H1 (cell line): ENCODE measurements at regions not wholly inside any gene's neighbourhood (a gene's known extent, or its start where the extent isn't known, plus 50 kb on each side); places are given as distances from the start of the nearest gene placed in this dataset.

Experiments used
- CTCF ChIA-PET: fragments of 300-600 bp; sonication (Branson Sonifier 250); formaldehyde crosslinking; loops from one replicate; lab custom pipeline; 2021; ENCODE audit not compliant: partially characterized antibody; lab: Charles Lee
- POLR2A ChIA-PET: fragments of 300-600 bp; sonication (Branson Sonifier 250); formaldehyde crosslinking; loops from one replicate; lab custom pipeline; 2021; ENCODE audit warnings: inconsistent platforms; ENCODE audit not compliant: partially characterized antibody; lab: Charles Lee
- DNase-seq, 2 experiments: peaks; one replicate each; pipeline versions ENCODE4 v3.0.0 to v3.0.0-alpha.2; 2010 to 2022; ENCODE audit warnings: low spot score in 2 of 2, low read depth in 1 of 2, mixed read lengths in 1 of 2
- FAIRE-seq: peaks from 2 replicates; lab custom pipeline; 2011; peaks lifted over from hg19 to GRCh38; lab: Jason Lieb, UNC
- H2AFZ ChIP-seq: 2 replicates; pipeline ENCODE4 v1.8.1; 2012; ENCODE audit warnings: low read length, inconsistent platforms
- H2AK5ac ChIP-seq: 2 replicates; pipeline ENCODE4 v1.6.1; 2013; ENCODE audit warnings: low read depth, low read length
- H2BK120ac ChIP-seq: replicated peaks from 2 replicates; pipeline ENCODE3; 2013; ENCODE audit warnings: low read depth, low read length, inconsistent platforms
- H2BK12ac ChIP-seq: 2 replicates; pipeline ENCODE4 v1.6.1; 2013; ENCODE audit warnings: low read depth, low read length
- H2BK15ac ChIP-seq: 2 replicates; pipeline ENCODE4 v1.6.1; 2013; ENCODE audit warnings: low read length
- H2BK20ac ChIP-seq: 2 replicates; pipeline ENCODE4 v1.6.1; 2013; ENCODE audit warnings: low read length
- H2BK5ac ChIP-seq: 2 replicates; pipeline ENCODE4 v1.6.1; 2013; ENCODE audit warnings: low read depth, low read length
- H3K14ac ChIP-seq: 2 replicates; pipeline ENCODE4 v1.6.1; 2013; ENCODE audit warnings: inconsistent platforms; ENCODE audit not compliant: insufficient read length
- H3K18ac ChIP-seq: 2 replicates; pipeline ENCODE4 v1.6.1; 2013; ENCODE audit warnings: low read length; ENCODE audit errors: extremely low read depth
- H3K23ac ChIP-seq: 2 replicates; pipeline ENCODE4 v1.6.1; 2013; ENCODE audit warnings: inconsistent platforms; ENCODE audit not compliant: insufficient read length
- H3K23me2 ChIP-seq: 2 replicates; pipeline ENCODE4 v1.6.1; 2013; ENCODE audit warnings: low read depth, low read length
- H3K27ac ChIP-seq: 2 replicates; pipeline ENCODE4 v1.6.1; 2011; ENCODE audit warnings: low read depth, low read length, inconsistent platforms
- H3K27me3 ChIP-seq, 4 experiments: replicated peaks in 1 of 4; 1 replicate in 1 of 4; 2 replicates in 3 of 4; pipeline versions ENCODE4 v1.6.1 to v1.8.1; 2011 to 2013; ENCODE audit warnings: low read length in 3 of 4, mild to moderate bottlenecking in 3 of 4, inconsistent platforms in 2 of 4, mixed read lengths in 2 of 4, moderate library complexity in 1 of 4; ENCODE audit not compliant: control insufficient read depth in 3 of 4, insufficient read depth in 3 of 4; ENCODE audit errors: extremely low read depth in 1 of 4
- H3K36me3 ChIP-seq, 4 experiments: 2 replicates each; pipeline versions ENCODE4 v1.6.1 to v1.8.1; 2011 to 2013; ENCODE audit warnings: mild to moderate bottlenecking in 4 of 4, low read length in 3 of 4, moderate library complexity in 2 of 4, control low read depth in 1 of 4, inconsistent platforms in 1 of 4; ENCODE audit not compliant: insufficient read depth in 4 of 4, control insufficient read depth in 2 of 4
- H3K4ac ChIP-seq: replicated peaks from 2 replicates; pipeline ENCODE3; 2013; ENCODE audit warnings: low read length, low read depth, mixed read lengths, inconsistent platforms; ENCODE audit not compliant: insufficient read length
- H3K4me1 ChIP-seq, 4 experiments: replicated peaks in 1 of 4; 1 replicate in 1 of 4; 2 replicates in 3 of 4; pipeline versions ENCODE4 v1.6.1 to v1.8.1; 2011 to 2013; ENCODE audit warnings: low read length in 3 of 4, inconsistent platforms in 2 of 4, mixed read lengths in 1 of 4; ENCODE audit not compliant: insufficient read depth in 4 of 4, control insufficient read depth in 3 of 4
- H3K4me2 ChIP-seq, 2 experiments: 2 replicates each; pipeline versions ENCODE4 v1.6.1 to v1.8.1; 2011 to 2013; ENCODE audit warnings: low read depth in 2 of 2, low read length in 2 of 2, control low read depth in 1 of 2, inconsistent platforms in 1 of 2, mild to moderate bottlenecking in 1 of 2; ENCODE audit not compliant: insufficient read depth in 1 of 2
- H3K4me3 ChIP-seq, 4 experiments: fragments of 200-600, 300-600 bp in 1 of 4; sonication (generic), shearing (Covaris generic), sonication (Bioruptor Twin) in 1 of 4; 2 replicates each; pipeline versions ENCODE4 v1.5.1 to v1.8.1; 2011 to 2016; ENCODE audit warnings: low read length in 4 of 4, low read depth in 3 of 4, control low read depth in 2 of 4, inconsistent platforms in 2 of 4, mild to moderate bottlenecking in 2 of 4, mixed read lengths in 1 of 4, moderate library complexity in 1 of 4; ENCODE audit not compliant: insufficient read depth in 2 of 4; ENCODE audit errors: extremely low read depth in 1 of 4
- H3K56ac ChIP-seq: replicated peaks from 2 replicates; pipeline ENCODE3; 2013; ENCODE audit warnings: low read depth, mild to moderate bottlenecking, mixed read lengths, low read length, inconsistent platforms; ENCODE audit not compliant: insufficient read length
- H3K79me1 ChIP-seq: 2 replicates; pipeline ENCODE4 v1.6.1; 2013; ENCODE audit warnings: low read depth, low read length, control low read depth
- H3K79me2 ChIP-seq, 2 experiments: 2 replicates each; pipeline versions ENCODE4 v1.6.1 to v1.8.1; 2012 to 2013; ENCODE audit warnings: low read length in 2 of 2, mild to moderate bottlenecking in 2 of 2, inconsistent platforms in 1 of 2; ENCODE audit not compliant: insufficient read depth in 2 of 2, control insufficient read depth in 1 of 2
- H3K9ac ChIP-seq, 4 experiments: replicated peaks in 1 of 4; 1 replicate in 1 of 4; 2 replicates in 3 of 4; pipeline versions ENCODE4 v1.6.1 to v1.8.1; 2011 to 2013; ENCODE audit warnings: low read depth in 3 of 4, low read length in 3 of 4, control low read depth in 2 of 4, mild to moderate bottlenecking in 2 of 4, moderate library complexity in 2 of 4, inconsistent platforms in 1 of 4; ENCODE audit errors: extremely low read depth in 1 of 4
- H3K9me3 ChIP-seq, 2 experiments: 2 replicates each; pipeline versions ENCODE4 v1.6.1 to v1.8.1; 2012 to 2013; ENCODE audit warnings: mild to moderate bottlenecking in 2 of 2, moderate library complexity in 2 of 2, control low read depth in 1 of 2, inconsistent platforms in 1 of 2, low read depth in 1 of 2, low read length in 1 of 2, mixed read lengths in 1 of 2; ENCODE audit not compliant: insufficient read depth in 2 of 2
- H4K20me1 ChIP-seq, 2 experiments: replicated peaks in 1 of 2; 2 replicates each; pipeline versions ENCODE3 to v1.8.1; 2011 to 2013; ENCODE audit warnings: inconsistent platforms in 2 of 2, low read length in 2 of 2, mild to moderate bottlenecking in 1 of 2; ENCODE audit not compliant: insufficient read depth in 2 of 2, control insufficient read depth in 1 of 2
- H4K5ac ChIP-seq: 2 replicates; pipeline ENCODE4 v1.6.1; 2013; ENCODE audit warnings: low read length, low read depth, mixed read lengths, inconsistent platforms; ENCODE audit not compliant: insufficient read length
- H4K8ac ChIP-seq: 2 replicates; pipeline ENCODE4 v1.8.0; 2013; ENCODE audit warnings: mild to moderate bottlenecking, moderate library complexity, low read length, inconsistent platforms; ENCODE audit not compliant: insufficient read depth; ENCODE audit errors: extremely low read depth
- H4K91ac ChIP-seq: replicated peaks from 2 replicates; pipeline ENCODE3; 2013; ENCODE audit warnings: low read length, mixed read lengths, inconsistent platforms; ENCODE audit not compliant: insufficient read length
- BCL11A ChIP-seq, 2 experiments: IDR thresholded peaks; one replicate each; pipeline ENCODE4 v1.6.1; 2011; ENCODE audit warnings: low read depth in 2 of 2, low read length in 2 of 2, mild to moderate bottlenecking in 2 of 2
- CBX5 ChIP-seq: fragments of 300-800, 300-1000 bp; sonication (generic); IDR thresholded peaks from 2 replicates; pipeline ENCODE4 v1.7.1; 2016; ENCODE audit warnings: antibody characterized with exemption, low read length, low read depth
- CTBP2 ChIP-seq: IDR thresholded peaks from 2 replicates; pipeline ENCODE4 v1.7.0; 2011; ENCODE audit warnings: borderline replicate concordance, mild to moderate bottlenecking, moderate library complexity, mixed read lengths, low read length; ENCODE audit not compliant: insufficient read depth, insufficient read length
- EP300 ChIP-seq, 2 experiments: IDR thresholded peaks; 1 replicate in 1 of 2; 2 replicates in 1 of 2; pipeline ENCODE4 v1.6.1; 2011 to 2012; ENCODE audit warnings: low read depth in 2 of 2, low read length in 2 of 2, mild to moderate bottlenecking in 2 of 2, borderline replicate concordance in 1 of 2, inconsistent platforms in 1 of 2, moderate library complexity in 1 of 2
- EZH2 ChIP-seq: fragments of 200-600 bp; sonication (generic); IDR thresholded peaks from 2 replicates; pipeline ENCODE4 v1.7.1; 2012; ENCODE audit warnings: low read depth, mild to moderate bottlenecking, moderate library complexity, low read length, inconsistent platforms; ENCODE audit not compliant: severe bottlenecking
- HDAC6 ChIP-seq: IDR thresholded peaks from one replicate; pipeline ENCODE4 v1.7.1; 2012; ENCODE audit warnings: low read depth, mild to moderate bottlenecking, inconsistent platforms, low read length, moderate library complexity
- MAFK ChIP-seq: IDR thresholded peaks from 2 replicates; pipeline ENCODE4 v1.6.1; 2012; ENCODE audit warnings: low read depth, mild to moderate bottlenecking, improper control_type of control experiment, low read length
- NANOG ChIP-seq: IDR thresholded peaks from 2 replicates; pipeline ENCODE4 v1.6.1; 2011; ENCODE audit warnings: low read length, low read depth, mild to moderate bottlenecking, inconsistent platforms; ENCODE audit not compliant: insufficient read depth, poor library complexity, severe bottlenecking
- PHF8 ChIP-seq: fragments of 200-600 bp; sonication (generic); conservative IDR thresholded peaks from 2 replicates; pipeline ENCODE4 v1.7.1; 2012; ENCODE audit warnings: low read depth, mild to moderate bottlenecking, inconsistent platforms, low read length, moderate library complexity
- RAD21 ChIP-seq, 2 experiments: IDR thresholded peaks in 1 of 2; conservative IDR thresholded peaks in 1 of 2; 2 replicates each; pipeline ENCODE4 v1.6.1; 2011; ENCODE audit warnings: low read depth in 2 of 2, low read length in 2 of 2, improper control_type of control experiment in 1 of 2, inconsistent platforms in 1 of 2, mild to moderate bottlenecking in 1 of 2, moderate library complexity in 1 of 2
- SIRT6 ChIP-seq: IDR thresholded peaks from one replicate; pipeline ENCODE4 v1.7.1; 2012; ENCODE audit warnings: low read length, inconsistent platforms
- USF2 ChIP-seq: IDR thresholded peaks from 2 replicates; pipeline ENCODE4 v1.6.1; 2011; ENCODE audit warnings: low read length, improper control_type of control experiment
- YY1 ChIP-seq: IDR thresholded peaks from 2 replicates; pipeline ENCODE4 v1.6.1; 2011; ENCODE audit warnings: low read depth, mild to moderate bottlenecking, low read length
- WGBS, 2 experiments: shearing (Covaris generic) in 1 of 2; methylation state at CpG; one replicate each; pipeline versions ENCODE4 v1.1.6 to v1.1.7; 2013 to 2015; ENCODE audit warnings: low lambda C conversion rate in 2 of 2, mixed read lengths in 2 of 2, inconsistent platforms in 1 of 2, low coverage in 1 of 2, missing lambda C conversion rate in 1 of 2; ENCODE audit not compliant: insufficient replicate concordance in 2 of 2, insufficient coverage in 1 of 2, insufficient read length in 1 of 2; ENCODE audit errors: extremely low coverage in 1 of 2, missing lambda C conversion rate in 1 of 2; 5-methylcytosine and 5-hydroxymethylcytosine counted together

GRCh38 chr21:20283836-20284235, 714.4 kb upstream of the NCAM2 start:
- H4K91ac ChIP-seq: no peak overlapping the region
- no peaks in the 10 kb centered on the region for H4K20me1 ChIP-seq
- H2BK15ac ChIP-seq: no peak overlapping the region
- no peaks in the 10 kb centered on the region for H3K9me3 ChIP-seq
- no peaks in the 10 kb centered on the region for H3K23me2 ChIP-seq
- FAIRE-seq (no peak), DNase-seq (no peak)
- no peak overlapping the region for H2AFZ ChIP-seq
- H3K4me1 ChIP-seq: no peaks in the 10 kb centered on the region
- no peak overlapping the region for H3K4ac ChIP-seq
- POLR2A ChIA-PET: no interaction called here
- no peak overlapping the region for H3K18ac ChIP-seq
- H3K4me3 ChIP-seq: no peak overlapping the region
- no peak overlapping the region for H3K27ac ChIP-seq
- WGBS, 2 experiments: 100% methylated on average over 1 of the region's 1 CpG; no CpG with 5 or more reads in 1 of the 2 experiments
- H2BK12ac ChIP-seq: no peak overlapping the region
- H2BK5ac ChIP-seq: no peak overlapping the region
- no peaks in the 10 kb centered on the region for H3K79me2 ChIP-seq
- H3K56ac ChIP-seq: no peak overlapping the region
- no peaks in the 10 kb centered on the region for H3K79me1 ChIP-seq
- H4K5ac ChIP-seq: no peak overlapping the region
- no peak overlapping the region for H4K8ac ChIP-seq
- H2AK5ac ChIP-seq: no peak overlapping the region
- CTCF ChIA-PET: interaction anchor here (0.6 to 1.1 kb wide), 2 partner anchors 10 to 348 kb away, joined by 3 read pairs; no protein-coding TSS in a partner anchor
- H3K4me2 ChIP-seq: no peak overlapping the region
- no peak overlapping the region for H3K9ac ChIP-seq
- H3K27me3 ChIP-seq: no peaks in the 10 kb centered on the region
- no peak overlapping the region for H3K14ac ChIP-seq
- no peak overlapping the region for H3K23ac ChIP-seq
- H2BK120ac ChIP-seq: no peak overlapping the region
- H3K36me3 ChIP-seq: peaks cover 0 to 2% (median 0%) of the 10 kb centered on the region in 4 experiments; a peak in 1 of 8 replicates
- no peak overlapping the region for H2BK20ac ChIP-seq
- TF ChIP-seq EZH2 (no peak), EP300 (IDR thresholded peaks at IDR 0.05; ENCODE audit: borderline replicate concordance in 1 of 2, low read depth in 2 of 2, low read length in 2 of 2) (no peak), CTBP2 (no peak), BCL11A (IDR thresholded peaks at IDR 0.05; ENCODE audit: low read depth in 2 of 2, low read length in 2 of 2) (no peak), RAD21 (IDR thresholded peaks at IDR 0.05 in 1 of 2, conservative IDR thresholded peaks at IDR 0.05 in 1 of 2; ENCODE audit: low read depth in 2 of 2, low read length in 2 of 2) (no peak), CBX5 (no peak), YY1 (no peak), HDAC6 (no peak), USF2 (no peak), NANOG (no peak), SIRT6 (no peak), PHF8 (no peak), MAFK (no peak)
